GM18858 (cell line): ENCODE measurements at regions not wholly inside any gene's neighbourhood (a gene's known extent, or its start where the extent isn't known, plus 50 kb on each side); places are given as distances from the start of the nearest gene placed in this dataset.
"Not testable (repeated sequence)": the region's sequence is repeated elsewhere in the genome, so short reads cannot be mapped to it uniquely, and the experiment has no call there.

Experiments used
- ATAC-seq: cut with Tn5 transposase; IDR thresholded peaks from one replicate; pipeline ENCODE4 v1.9.1; 2021; ENCODE audit not compliant: unreplicated experiment

DNA sequence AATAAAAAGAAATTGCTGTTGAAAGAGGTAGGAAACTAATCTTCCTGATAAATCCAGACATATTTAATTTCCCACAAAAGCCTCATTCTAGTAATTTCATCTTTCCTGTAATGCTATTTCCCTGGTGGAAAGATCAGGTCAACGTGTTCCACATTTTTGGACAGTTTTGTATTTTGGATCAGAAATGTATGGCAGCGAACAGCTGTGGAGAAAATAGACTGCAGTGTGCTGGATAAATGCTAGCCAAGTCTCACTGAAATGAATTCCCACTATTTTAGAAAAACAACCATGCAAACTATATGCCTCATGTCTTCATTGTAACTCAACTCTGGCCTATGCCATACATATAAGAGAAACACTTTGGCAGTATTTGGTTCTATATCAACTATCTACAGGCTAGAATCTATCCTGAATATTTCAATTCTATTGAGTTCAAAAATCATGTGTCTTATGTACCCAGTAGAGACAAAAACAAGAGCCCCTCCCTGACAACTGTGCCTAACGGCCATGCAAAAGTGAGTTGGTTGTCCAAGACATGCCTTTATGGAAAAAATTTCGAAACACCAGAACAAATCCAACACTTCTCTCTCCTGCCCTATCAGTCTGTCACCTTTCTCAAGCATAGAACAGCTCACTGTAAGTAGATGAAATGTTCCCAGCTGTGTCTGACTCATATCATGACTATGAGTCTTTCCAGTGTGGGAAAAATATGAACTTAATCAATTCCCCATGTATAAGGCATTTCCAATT lies 191.3 kb upstream of the NREP start:
- no peak for ATAC-seq

- no peak for ATAC-seq
Measured at GRCh38 chr5:111946556-111946955, 189.6 kb upstream of the NREP start.

- ATAC-seq: no peak
Measured at GRCh38 chr5:111945535-111945934, 188.5 kb upstream of the NREP start.

GRCh38 chr5:111942661-111943401 lies 185.8 kb upstream of the NREP start:
- ATAC-seq: no peak

DNA sequence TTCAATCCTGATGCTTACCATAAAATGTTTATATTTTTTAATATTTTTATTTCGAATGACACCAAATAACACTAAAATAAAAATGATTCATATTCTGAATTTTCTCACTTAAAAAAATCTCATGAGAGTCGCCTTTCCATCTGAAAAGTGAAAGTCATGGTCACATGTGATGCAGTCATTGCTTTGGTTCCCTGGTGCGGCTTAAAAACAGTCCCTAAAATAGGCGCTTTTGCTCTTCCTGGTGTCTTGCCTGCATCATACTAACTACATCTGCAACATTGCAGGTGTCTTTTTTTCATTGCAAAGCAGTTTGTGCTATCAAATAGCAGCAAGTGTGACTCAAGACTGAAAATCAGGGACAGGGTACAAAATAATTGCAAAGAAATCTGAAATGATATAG lies 185.2 kb upstream of the NREP start:
- no peak for ATAC-seq

DNA sequence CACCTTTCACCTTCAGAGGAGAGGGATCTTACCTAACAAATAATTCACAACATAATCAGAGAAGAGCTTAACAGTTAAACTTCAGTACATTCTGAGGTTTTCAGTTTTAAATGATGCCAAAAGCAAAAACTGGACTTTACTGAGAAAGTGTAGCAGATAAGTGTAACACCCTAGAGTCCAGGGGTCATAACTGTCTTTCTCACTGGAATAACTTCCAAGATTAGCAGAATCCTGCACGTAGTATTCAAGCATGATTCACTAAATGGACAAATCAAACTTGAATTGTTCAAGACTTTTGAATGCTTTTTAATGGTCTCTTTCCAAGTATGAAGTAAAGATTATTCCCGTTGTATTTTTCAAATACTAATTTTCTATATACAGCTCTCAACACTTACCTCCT lies 180.1 kb upstream of the NREP start:
- ATAC-seq: no peak

- ATAC-seq: no peak
Measured at GRCh38 chr5:111935835-111936234, 178.8 kb upstream of the NREP start.

DNA sequence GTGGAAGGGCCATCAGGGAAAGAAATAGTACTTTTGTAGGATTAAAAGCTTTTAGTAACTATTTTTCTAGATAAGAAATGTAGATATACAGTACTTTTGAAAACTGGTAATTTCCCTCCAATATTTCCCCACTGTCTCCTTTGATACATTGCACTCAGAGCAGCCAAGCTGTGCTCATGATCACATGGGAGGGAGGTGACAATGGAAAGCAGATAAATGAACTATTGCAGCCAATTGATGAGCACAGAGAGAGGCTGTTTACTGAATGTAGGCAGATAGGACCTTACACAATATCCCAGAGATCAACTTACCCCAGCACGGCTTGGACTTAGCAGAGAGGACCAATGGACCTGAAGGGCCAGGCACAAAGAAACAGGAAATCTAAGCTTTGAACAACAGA lies 178.0 kb upstream of the NREP start:
- ATAC-seq: no peak

GRCh38 chr5:111934511-111934910 lies 177.5 kb upstream of the NREP start:
- no peak for ATAC-seq

DNA sequence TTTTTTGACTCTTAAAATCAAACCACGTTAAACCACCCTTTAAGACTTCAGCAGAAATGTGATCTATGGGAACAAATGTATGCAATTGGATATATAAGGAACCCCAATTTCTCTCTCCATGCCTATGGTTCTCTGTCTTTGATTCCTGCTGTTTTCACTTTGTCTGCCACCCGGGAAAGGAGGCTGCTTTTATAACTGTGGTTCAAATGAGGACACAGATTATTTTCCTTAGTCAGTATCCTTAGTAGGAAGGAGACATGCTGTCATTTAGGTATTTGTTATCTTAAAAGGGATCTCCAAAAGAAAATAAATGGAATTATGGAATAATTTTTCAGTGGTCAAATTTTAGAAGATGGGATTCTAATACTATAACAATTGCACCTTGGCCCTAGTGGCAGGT lies 176.1 kb upstream of the NREP start:
- ATAC-seq: no peak

- ATAC-seq: no peak
Measured at GRCh38 chr5:111932628-111933027, 175.6 kb upstream of the NREP start.

- ATAC-seq: no peak
Measured at GRCh38 chr5:111932199-111932598, 175.2 kb upstream of the NREP start.

- no peak for ATAC-seq
Measured at GRCh38 chr5:111931655-111932054, 174.7 kb upstream of the NREP start.

- no peak for ATAC-seq
Measured at GRCh38 chr5:111930905-111931461, 174.0 kb upstream of the NREP start.

- no peak for ATAC-seq
Measured at GRCh38 chr5:111930449-111930848, 173.5 kb upstream of the NREP start.

- no peak for ATAC-seq
Measured at GRCh38 chr5:111929867-111930266, 172.9 kb upstream of the NREP start.

DNA sequence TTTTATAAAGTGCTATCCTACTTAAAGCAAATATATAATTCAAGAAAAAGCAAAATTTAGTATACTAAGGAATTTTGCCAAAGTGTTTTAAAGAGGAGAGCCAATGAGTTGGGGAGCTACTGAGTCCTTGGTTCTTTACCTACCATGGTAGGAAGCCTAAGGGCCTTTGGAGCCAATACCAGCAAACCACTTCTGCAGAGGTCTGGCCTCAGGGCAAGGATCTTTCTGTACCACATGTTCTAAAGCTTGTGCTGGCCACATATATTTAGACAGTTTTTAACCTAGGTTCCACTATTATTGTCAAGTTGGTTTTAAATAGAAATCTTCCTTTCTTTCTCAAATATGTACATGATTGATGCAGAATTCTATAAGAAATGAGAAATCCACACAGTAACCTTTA lies 172.3 kb upstream of the NREP start:
- ATAC-seq: no peak

DNA sequence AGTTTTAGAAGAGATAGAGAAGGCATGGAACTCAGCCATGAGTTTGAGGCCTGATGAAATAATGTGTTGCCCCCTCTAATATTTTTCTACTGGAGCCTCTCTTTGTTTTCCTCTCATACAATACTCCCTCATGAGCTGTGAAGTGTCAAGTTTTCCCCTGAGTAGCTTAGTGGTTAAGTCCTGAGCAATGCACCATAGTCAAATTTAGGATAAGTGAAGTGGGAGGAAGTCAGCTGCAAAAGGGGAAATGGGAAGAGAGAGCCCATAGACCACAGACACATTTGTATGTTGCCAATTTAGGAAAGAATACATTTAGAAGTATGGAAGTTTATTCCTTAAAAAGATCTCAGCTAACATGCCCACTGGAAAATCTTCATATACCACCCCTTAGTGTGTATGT lies 171.5 kb upstream of the NREP start:
- ATAC-seq: no peak

GRCh38 chr5:111927191-111927590 lies 170.2 kb upstream of the NREP start:
- no peak for ATAC-seq

- no peak for ATAC-seq
Measured at GRCh38 chr5:111926026-111926425, 169.0 kb upstream of the NREP start.

GRCh38 chr5:111922344-111922743 lies 165.3 kb upstream of the NREP start:
- ATAC-seq: no peak

DNA sequence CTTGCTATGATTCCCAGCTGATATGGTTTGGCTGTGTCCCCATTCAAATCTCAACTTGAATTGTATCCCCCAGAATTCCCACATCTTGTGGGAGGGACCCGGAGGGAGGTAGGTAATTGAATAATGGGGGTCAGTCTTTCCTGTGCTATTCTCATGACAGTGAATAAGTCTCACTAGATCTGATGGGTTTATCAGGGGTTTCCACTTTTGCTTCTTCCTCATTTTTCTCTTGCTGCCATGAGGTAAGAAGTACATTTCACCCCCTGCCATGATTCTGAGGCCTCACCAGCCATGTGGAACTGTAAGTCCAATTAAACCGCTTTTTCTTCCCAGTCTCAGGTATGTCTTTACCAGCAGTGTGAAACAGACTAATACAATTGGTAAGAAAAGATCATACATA lies 164.7 kb upstream of the NREP start:
- not testable (repeated sequence) for ATAC-seq
